ENCODE measurements at regions not wholly inside any gene's neighbourhood (a gene's known extent, or its start where the extent isn't known, plus 50 kb on each side); places are given as distances from the start of the nearest gene placed in this dataset.
A peak's percentile ranks its signal among the peaks of the same experiment; 100 is the strongest.

DNA sequence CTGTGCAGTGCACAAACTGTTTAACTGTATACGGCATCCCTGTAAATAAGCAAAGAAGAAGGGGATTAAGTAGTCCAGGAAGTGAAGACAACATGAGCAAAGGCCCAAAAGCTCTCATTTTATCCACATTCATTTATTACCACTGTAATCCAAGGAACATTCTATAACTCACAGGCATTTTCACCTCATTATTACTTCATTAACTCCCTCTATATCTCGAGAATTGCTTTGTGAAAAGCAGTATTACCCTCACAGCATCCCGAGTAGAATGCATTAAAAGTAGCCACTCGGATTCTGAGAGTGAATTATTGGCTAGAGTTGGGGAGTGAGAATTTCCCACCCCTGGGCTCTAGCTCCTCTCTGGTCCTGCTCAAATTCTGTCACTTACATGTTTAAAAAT, 51.0 kb upstream of the CHCHD3 start:
- Histone ChIP-seq H3K9me3 (ENCODE audit: control insufficient read depth, low read depth, low read length) (no peaks in the 10 kb centered on the region), H3K36me3 (ENCODE audit: control insufficient read depth, insufficient read depth, low read length) (no peaks in the 10 kb centered on the region), H3K4me3 (ENCODE audit: low read length) (no peak overlapping the region), H3K27ac (ENCODE audit: low read length) (no peak overlapping the region), H3K27me3 (ENCODE audit: control insufficient read depth, insufficient read depth, low read length) (no peaks in the 10 kb centered on the region), H3K4me1 (ENCODE audit: control insufficient read depth, insufficient read depth, low read length) (no peaks in the 10 kb centered on the region)
- DNase-seq: no peak
- WGBS (ENCODE audit: insufficient coverage, low lambda C conversion rate): no CpG with 5 or more reads among the region's 4 CpGs

DNA sequence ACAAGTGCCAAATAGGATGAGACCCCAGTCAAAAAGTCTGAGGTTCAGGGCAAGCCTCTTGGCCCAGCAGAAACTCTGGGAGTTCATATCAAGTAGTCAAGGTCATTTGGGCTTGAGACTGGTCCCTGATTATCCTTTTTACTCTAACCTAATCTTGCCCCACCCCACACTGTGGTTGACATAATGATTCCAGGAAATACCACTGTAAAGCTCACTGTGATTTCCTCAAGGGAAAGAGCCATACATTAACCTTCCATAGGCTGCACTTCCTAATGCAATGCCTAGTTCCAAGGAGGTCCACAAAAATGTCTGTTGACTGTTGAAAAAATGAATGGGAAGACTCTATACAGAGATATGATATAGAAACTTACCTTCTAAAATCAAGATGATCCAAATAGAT, 52.9 kb upstream of the CHCHD3 start:
- Histone ChIP-seq H3K4me3 (ENCODE audit: low read length) (no peak overlapping the region), H3K27me3 (ENCODE audit: control insufficient read depth, insufficient read depth, low read length) (peaks cover 3% of the 10 kb centered on the region), H3K36me3 (ENCODE audit: control insufficient read depth, insufficient read depth, low read length) (no peaks in the 10 kb centered on the region), H3K9me3 (ENCODE audit: control insufficient read depth, low read depth, low read length) (no peaks in the 10 kb centered on the region), H3K27ac (ENCODE audit: low read length) (no peak overlapping the region), H3K4me1 (ENCODE audit: control insufficient read depth, insufficient read depth, low read length) (no peaks in the 10 kb centered on the region)
- DNase-seq: no peak

GRCh38 chr7:133135451-133135850, 53.6 kb upstream of the CHCHD3 start:
- Histone ChIP-seq H3K4me3 (ENCODE audit: low read length) (no peak overlapping the region), H3K36me3 (ENCODE audit: control insufficient read depth, insufficient read depth, low read length) (no peaks in the 10 kb centered on the region), H3K27ac (ENCODE audit: low read length) (no peak overlapping the region), H3K27me3 (ENCODE audit: control insufficient read depth, insufficient read depth, low read length) (peaks cover 3% of the 10 kb centered on the region), H3K9me3 (ENCODE audit: control insufficient read depth, low read depth, low read length) (no peaks in the 10 kb centered on the region), H3K4me1 (ENCODE audit: control insufficient read depth, insufficient read depth, low read length) (no peaks in the 10 kb centered on the region)
- DNase-seq: no peak
- no CpG with 5 or more reads among the region's 1 CpG for WGBS (ENCODE audit: insufficient coverage, low lambda C conversion rate)

GRCh38 chr7:133139350-133139749, 57.5 kb upstream of the CHCHD3 start:
- peak; percentile 11 to 14 for DNase-seq
- WGBS (ENCODE audit: insufficient coverage, low lambda C conversion rate): no CpG with 5 or more reads among the region's 4 CpGs
- Histone ChIP-seq H3K27me3 (ENCODE audit: control insufficient read depth, insufficient read depth, low read length) (peaks cover 3% of the 10 kb centered on the region), H3K27ac (ENCODE audit: low read length) (no peak overlapping the region), H3K4me3 (ENCODE audit: low read length) (no peak overlapping the region), H3K4me1 (ENCODE audit: control insufficient read depth, insufficient read depth, low read length) (no peaks in the 10 kb centered on the region), H3K9me3 (ENCODE audit: control insufficient read depth, low read depth, low read length) (no peaks in the 10 kb centered on the region), H3K36me3 (ENCODE audit: control insufficient read depth, insufficient read depth, low read length) (no peaks in the 10 kb centered on the region)

DNA sequence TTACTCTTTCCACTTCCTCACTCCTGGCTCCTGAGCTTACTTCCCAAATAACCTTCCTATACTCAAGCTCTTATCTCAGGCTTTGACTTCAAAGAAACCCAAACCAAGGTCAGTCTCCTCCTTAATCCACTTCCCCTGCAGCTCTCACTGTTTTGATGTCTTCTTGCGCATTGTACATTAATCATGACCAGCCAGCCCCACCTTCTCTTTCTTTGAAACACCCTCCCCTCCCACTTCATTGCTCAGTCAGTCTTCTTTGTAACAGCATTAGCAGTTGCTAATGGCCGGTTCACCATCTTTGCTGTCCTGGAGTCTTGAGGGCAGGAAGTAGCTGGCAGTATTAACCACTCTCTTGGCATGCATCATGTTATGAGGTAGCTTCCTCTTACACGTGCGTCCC, 57.9 kb upstream of the CHCHD3 start:
- 80% methylated on average over 1 of the region's 4 CpGs for WGBS (ENCODE audit: insufficient coverage, low lambda C conversion rate)
- DNase-seq: no peak
- Histone ChIP-seq H3K27me3 (ENCODE audit: control insufficient read depth, insufficient read depth, low read length) (peaks cover 3% of the 10 kb centered on the region), H3K36me3 (ENCODE audit: control insufficient read depth, insufficient read depth, low read length) (no peaks in the 10 kb centered on the region), H3K4me1 (ENCODE audit: control insufficient read depth, insufficient read depth, low read length) (no peaks in the 10 kb centered on the region), H3K9me3 (ENCODE audit: control insufficient read depth, low read depth, low read length) (no peaks in the 10 kb centered on the region), H3K4me3 (ENCODE audit: low read length) (no peak overlapping the region), H3K27ac (ENCODE audit: low read length) (no peak overlapping the region)

GRCh38 chr7:133140994-133141595, 59.2 kb upstream of the CHCHD3 start:
- Histone ChIP-seq H3K27me3 (ENCODE audit: control insufficient read depth, insufficient read depth, low read length) (peaks cover 5% of the 10 kb centered on the region), H3K4me1 (ENCODE audit: control insufficient read depth, insufficient read depth, low read length) (no peaks in the 10 kb centered on the region), H3K9me3 (ENCODE audit: control insufficient read depth, low read depth, low read length) (no peaks in the 10 kb centered on the region), H3K4me3 (ENCODE audit: low read length) (no peak overlapping the region), H3K27ac (ENCODE audit: low read length) (no peak overlapping the region), H3K36me3 (ENCODE audit: control insufficient read depth, insufficient read depth, low read length) (no peaks in the 10 kb centered on the region)
- DNase-seq: no peak
- WGBS (ENCODE audit: insufficient coverage, low lambda C conversion rate): 83% methylated on average over 1 of the region's 8 CpGs

DNA sequence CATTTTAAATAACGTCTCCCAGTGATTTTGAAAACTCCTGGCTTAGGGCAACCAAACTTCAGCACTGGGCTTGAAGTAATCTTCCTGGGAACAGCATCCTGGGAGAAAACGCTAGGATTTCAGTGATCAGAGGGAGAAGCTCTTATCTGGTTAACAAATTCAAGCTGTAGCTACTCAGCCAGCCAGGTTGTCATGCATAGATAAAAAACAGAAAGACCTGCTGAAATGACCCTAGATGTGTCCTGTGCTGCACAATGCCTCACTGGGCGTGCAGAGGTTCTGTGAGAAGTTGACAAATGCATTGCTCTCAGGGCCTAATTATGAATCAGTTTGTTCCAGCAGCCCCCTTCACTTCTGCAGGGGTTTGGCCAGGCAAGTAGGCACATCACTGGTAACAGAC, 68.9 kb upstream of the CHCHD3 start:
- no peaks in the 10 kb centered on the region for H3K4me1 ChIP-seq (ENCODE audit: control insufficient read depth, insufficient read depth, low read length)
- H3K27me3 ChIP-seq (ENCODE audit: control insufficient read depth, insufficient read depth, low read length): no peaks in the 10 kb centered on the region
- DNase-seq: no peak
- no CpG with 5 or more reads among the region's 3 CpGs for WGBS (ENCODE audit: insufficient coverage, low lambda C conversion rate)
- no peaks in the 10 kb centered on the region for H3K9me3 ChIP-seq (ENCODE audit: control insufficient read depth, low read depth, low read length)
- no peaks in the 10 kb centered on the region for H3K36me3 ChIP-seq (ENCODE audit: control insufficient read depth, insufficient read depth, low read length)
- H3K27ac ChIP-seq (ENCODE audit: low read length): no peak overlapping the region
- H3K4me3 ChIP-seq (ENCODE audit: low read length): no peak overlapping the region

DNA sequence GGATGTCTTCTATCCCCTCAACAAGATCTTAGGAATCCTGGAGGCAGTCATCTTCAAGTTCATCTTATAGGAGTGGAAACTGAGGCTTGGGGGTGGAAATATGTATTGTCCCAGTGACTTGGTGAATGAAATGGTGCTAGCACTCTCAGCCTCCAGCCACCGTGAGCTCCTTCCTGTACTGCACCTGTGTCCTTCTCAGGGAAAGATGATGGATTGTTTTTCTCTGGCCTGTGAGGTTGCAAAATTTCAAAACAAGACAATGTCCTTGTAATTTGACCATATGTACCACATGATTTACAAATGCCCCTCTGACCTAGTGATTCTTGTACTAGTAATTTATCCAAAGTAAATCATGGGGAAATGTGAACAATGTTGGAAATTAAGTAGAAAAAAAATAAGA, 71.0 kb upstream of the CHCHD3 start:
- H3K4me3 ChIP-seq (ENCODE audit: low read length): no peak overlapping the region
- no peaks in the 10 kb centered on the region for H3K4me1 ChIP-seq (ENCODE audit: control insufficient read depth, insufficient read depth, low read length)
- no peaks in the 10 kb centered on the region for H3K36me3 ChIP-seq (ENCODE audit: control insufficient read depth, insufficient read depth, low read length)
- H3K9me3 ChIP-seq (ENCODE audit: control insufficient read depth, low read depth, low read length): no peaks in the 10 kb centered on the region
- WGBS (ENCODE audit: insufficient coverage, low lambda C conversion rate): no CpG with 5 or more reads among the region's 1 CpG
- H3K27ac ChIP-seq (ENCODE audit: low read length): no peak overlapping the region
- no peaks in the 10 kb centered on the region for H3K27me3 ChIP-seq (ENCODE audit: control insufficient read depth, insufficient read depth, low read length)
- DNase-seq: no peak

DNA sequence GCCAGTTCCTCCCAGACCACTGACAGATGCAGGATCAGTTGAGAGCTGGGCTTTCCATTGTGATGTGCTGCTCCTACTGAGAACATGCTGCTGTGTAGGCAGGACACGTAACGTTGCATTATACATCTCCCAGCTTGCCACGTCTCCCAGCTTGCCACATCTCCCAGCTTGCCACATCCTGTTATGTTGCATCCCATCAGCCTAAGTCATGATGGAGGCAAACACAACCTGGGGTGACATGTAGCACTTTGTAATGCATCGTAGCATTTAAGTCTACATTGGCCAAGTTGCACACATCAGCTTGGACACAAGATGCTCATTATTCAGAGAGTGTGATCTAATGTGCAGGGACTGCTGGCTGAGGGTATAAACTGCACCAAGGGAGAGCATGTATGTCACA, 73.3 kb upstream of the CHCHD3 start:
- H3K36me3 ChIP-seq (ENCODE audit: control insufficient read depth, insufficient read depth, low read length): no peaks in the 10 kb centered on the region
- no peak for DNase-seq
- no peaks in the 10 kb centered on the region for H3K4me1 ChIP-seq (ENCODE audit: control insufficient read depth, insufficient read depth, low read length)
- no peak overlapping the region for H3K27ac ChIP-seq (ENCODE audit: low read length)
- WGBS (ENCODE audit: insufficient coverage, low lambda C conversion rate): no CpG with 5 or more reads among the region's 4 CpGs
- no peaks in the 10 kb centered on the region for H3K27me3 ChIP-seq (ENCODE audit: control insufficient read depth, insufficient read depth, low read length)
- H3K9me3 ChIP-seq (ENCODE audit: control insufficient read depth, low read depth, low read length): no peaks in the 10 kb centered on the region
- no peak overlapping the region for H3K4me3 ChIP-seq (ENCODE audit: low read length)

GRCh38 chr7:133155642-133156041, 73.8 kb upstream of the CHCHD3 start:
- no peak overlapping the region for H3K4me3 ChIP-seq (ENCODE audit: low read length)
- no peak overlapping the region for H3K27ac ChIP-seq (ENCODE audit: low read length)
- no peaks in the 10 kb centered on the region for H3K36me3 ChIP-seq (ENCODE audit: control insufficient read depth, insufficient read depth, low read length)
- H3K9me3 ChIP-seq (ENCODE audit: control insufficient read depth, low read depth, low read length): no peaks in the 10 kb centered on the region
- H3K4me1 ChIP-seq (ENCODE audit: control insufficient read depth, insufficient read depth, low read length): no peaks in the 10 kb centered on the region
- H3K27me3 ChIP-seq (ENCODE audit: control insufficient read depth, insufficient read depth, low read length): no peaks in the 10 kb centered on the region
- DNase-seq: no peak
- WGBS (ENCODE audit: insufficient coverage, low lambda C conversion rate): no CpG with 5 or more reads among the region's 1 CpG

GRCh38 chr7:133157045-133157444, 75.2 kb upstream of the CHCHD3 start:
- no peak for DNase-seq
- H3K4me3 ChIP-seq (ENCODE audit: low read length): no peak overlapping the region
- no peaks in the 10 kb centered on the region for H3K27me3 ChIP-seq (ENCODE audit: control insufficient read depth, insufficient read depth, low read length)
- H3K9me3 ChIP-seq (ENCODE audit: control insufficient read depth, low read depth, low read length): no peaks in the 10 kb centered on the region
- no peaks in the 10 kb centered on the region for H3K36me3 ChIP-seq (ENCODE audit: control insufficient read depth, insufficient read depth, low read length)
- H3K27ac ChIP-seq (ENCODE audit: low read length): no peak overlapping the region
- no peaks in the 10 kb centered on the region for H3K4me1 ChIP-seq (ENCODE audit: control insufficient read depth, insufficient read depth, low read length)
- no CpG with 5 or more reads among the region's 1 CpG for WGBS (ENCODE audit: insufficient coverage, low lambda C conversion rate)
